Chondrocyte (in vitro differentiated cells): ENCODE measurements at regions not wholly inside any gene's neighbourhood (a gene's known extent, or its start where the extent isn't known, plus 50 kb on each side); places are given as distances from the start of the nearest gene placed in this dataset.
"Not testable (repeated sequence)": the region's sequence is repeated elsewhere in the genome, so short reads cannot be mapped to it uniquely, and the experiment has no call there.

Source experiments
- DNase-seq: peaks from one replicate; pipeline ENCODE4 v3.0.0; 2021; ENCODE audit warnings: mixed read lengths, low spot score
- H3K27ac Mint-ChIP-seq: one replicate; pipeline ENCODE4 v1.8.0; 2021; ENCODE audit warnings: mild to moderate bottlenecking, moderate library complexity, mixed read lengths; ENCODE audit not compliant: unreplicated experiment
- H3K27me3 Mint-ChIP-seq: 2 replicates; pipeline ENCODE4 v1.8.0; 2021; ENCODE audit warnings: low read depth, mixed read lengths
- H3K36me3 Mint-ChIP-seq: 2 replicates; pipeline ENCODE4 v1.8.0; 2021; ENCODE audit warnings: low read depth, mixed read lengths
- H3K4me1 Mint-ChIP-seq: 2 replicates; pipeline ENCODE4 v1.8.0; 2021; ENCODE audit warnings: low read depth, mild to moderate bottlenecking, mixed read lengths
- H3K4me3 Mint-ChIP-seq: one replicate; pipeline ENCODE4 v1.8.0; 2021; ENCODE audit warnings: mild to moderate bottlenecking, moderate library complexity, mixed read lengths; ENCODE audit not compliant: unreplicated experiment
- H3K9me3 Mint-ChIP-seq: 2 replicates; pipeline ENCODE4 v1.8.0; 2021; ENCODE audit warnings: low read depth, mixed read lengths
- CTCF ChIP-seq: fragments of 200-600 bp; sonication (generic); IDR thresholded peaks from 2 replicates; pipeline ENCODE4 v1.5.0; 2021; ENCODE audit warnings: antibody characterized with exemption, mild to moderate bottlenecking, moderate library complexity

- Mint-ChIP-seq H3K4me3 (no peak overlapping the region), H3K4me1 (no peaks in the 10 kb centered on the region), H3K36me3 (no peaks in the 10 kb centered on the region), H3K27ac (no peak overlapping the region), H3K9me3 (no peaks in the 10 kb centered on the region), H3K27me3 (peaks cover 29% of the 10 kb centered on the region)
- no peak for DNase-seq
- no peak for TF ChIP-seq CTCF
These were observed 503.2 kb downstream of the MFSD1 start for GRCh38 chr3:159305017-159305416.

DNA sequence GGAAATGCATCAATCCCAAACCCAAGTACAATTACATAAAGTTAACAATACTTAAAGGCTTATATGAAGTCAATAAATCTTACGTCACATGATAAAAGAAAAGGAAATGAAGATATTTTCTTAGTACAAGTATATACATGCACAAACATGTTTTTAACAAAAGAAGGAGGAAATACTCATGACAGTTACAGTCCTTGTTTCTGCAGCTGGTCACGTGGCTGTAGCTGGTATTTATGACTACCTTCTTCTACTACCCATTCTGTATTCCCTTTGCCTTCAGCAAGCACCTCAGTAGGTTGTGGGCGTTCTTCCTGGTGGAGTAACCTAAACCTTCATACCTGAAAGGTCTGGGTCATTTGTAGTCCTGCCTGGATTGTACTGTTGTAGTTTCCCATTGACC lies 514.9 kb downstream of the MFSD1 start:
- DNase-seq, H3K36me3 Mint-ChIP-seq, H3K4me3 Mint-ChIP-seq, H3K4me1 Mint-ChIP-seq, H3K9me3 Mint-ChIP-seq, H3K27ac Mint-ChIP-seq: not testable (repeated sequence)
- H3K27me3 Mint-ChIP-seq = peaks cover 14% of the 10 kb centered on the region

DNA sequence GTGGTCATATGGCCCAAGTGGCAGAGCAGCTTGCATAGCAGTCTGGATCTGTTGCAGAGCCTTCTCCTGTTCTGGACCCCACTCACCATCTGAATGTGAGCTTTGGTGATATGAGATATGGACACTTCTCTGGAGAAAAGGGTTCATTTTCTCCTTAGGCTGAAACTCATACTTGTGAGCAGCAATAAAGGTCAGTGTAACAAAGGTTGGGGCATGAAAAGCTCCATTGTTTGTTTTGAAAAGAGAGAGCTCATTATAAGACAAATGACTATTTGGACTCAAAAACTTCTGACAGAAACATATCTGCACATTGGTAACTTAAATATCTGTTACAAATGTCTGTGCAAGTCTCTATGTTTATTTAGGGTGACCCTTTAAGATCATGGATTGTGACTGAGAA lies 517.3 kb downstream of the MFSD1 start:
- Mint-ChIP-seq H3K4me3 (no peak overlapping the region), H3K27me3 (peaks cover under 1% of the 10 kb centered on the region), H3K36me3 (no peaks in the 10 kb centered on the region), H3K27ac (no peak overlapping the region), H3K4me1 (no peaks in the 10 kb centered on the region), H3K9me3 (no peaks in the 10 kb centered on the region)
- TF ChIP-seq CTCF = no peak
- no peak for DNase-seq

GRCh38 chr3:159322322-159322939 lies 520.6 kb downstream of the MFSD1 start:
- Mint-ChIP-seq H3K4me3 (no peak overlapping the region), H3K27ac (no peak overlapping the region), H3K9me3 (no peaks in the 10 kb centered on the region), H3K27me3 (peaks cover 2% of the 10 kb centered on the region), H3K36me3 (no peaks in the 10 kb centered on the region), H3K4me1 (no peaks in the 10 kb centered on the region)
- peak; percentile 79 for TF ChIP-seq CTCF
- DNase-seq = no peak

DNA sequence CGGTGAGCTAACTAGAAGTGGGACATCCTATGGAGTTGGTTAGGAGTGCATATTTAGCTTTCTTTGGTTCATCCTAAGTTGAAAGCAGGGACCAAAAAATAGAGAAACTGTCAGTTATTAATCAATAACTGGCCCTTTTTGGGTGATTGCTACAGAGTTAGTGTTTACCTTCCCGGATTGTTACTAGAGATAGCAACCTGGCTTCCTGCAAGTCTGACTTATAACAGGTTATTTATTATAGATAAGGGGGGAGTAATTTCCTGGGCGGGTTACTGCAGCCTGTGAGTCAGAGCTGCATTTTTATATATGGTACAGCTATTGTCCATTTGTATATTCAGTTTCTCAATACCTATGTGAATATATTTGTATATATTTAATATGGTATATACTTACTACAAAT lies 522.0 kb downstream of the MFSD1 start:
- H3K27me3 Mint-ChIP-seq = peaks cover 8% of the 10 kb centered on the region

More for the DNA sequence above, 522.0 kb downstream of the MFSD1 start:
- no peak for DNase-seq
- no peaks in the 10 kb centered on the region for H3K36me3 Mint-ChIP-seq
- H3K27ac Mint-ChIP-seq = no peak overlapping the region
- no peak overlapping the region for H3K4me3 Mint-ChIP-seq
- H3K9me3 Mint-ChIP-seq = no peaks in the 10 kb centered on the region
- TF ChIP-seq CTCF = no peak
- H3K4me1 Mint-ChIP-seq = no peaks in the 10 kb centered on the region
